Activated T-helper 1 cell treated with anti-CD3 and anti-CD28 coated beads, Interleukin-12 subunit alpha, Interleukin-12 subunit beta, Interleukin-2, Interleukin-4 antibody, amounts not matched to agents 30 ng/mL and 10 ng/mL and 1 ng/mL, durations not matched to agents 14 hours and 24 hours and 36 hours (primary cell): ENCODE measurements at regions not wholly inside any gene's neighbourhood (a gene's known extent, or its start where the extent isn't known, plus 50 kb on each side); places are given as distances from the start of the nearest gene placed in this dataset.

Source experiments
- DNase-seq: peaks from one replicate; pipeline ENCODE4 v3.0.0; 2021; ENCODE audit warnings: low spot score
- H3K27ac Mint-ChIP-seq: one replicate; pipeline ENCODE4 v1.8.0; 2021; ENCODE audit warnings: mild to moderate bottlenecking, mixed read lengths
- H3K27me3 Mint-ChIP-seq: one replicate; pipeline ENCODE4 v1.8.0; 2022; ENCODE audit warnings: mild to moderate bottlenecking, moderate library complexity, mixed read lengths; ENCODE audit not compliant: insufficient read depth
- H3K36me3 Mint-ChIP-seq: one replicate; pipeline ENCODE4 v1.8.0; 2021; ENCODE audit warnings: low read depth, mixed read lengths
- H3K4me1 Mint-ChIP-seq: one replicate; pipeline ENCODE4 v1.8.0; 2021; ENCODE audit warnings: low read depth, mixed read lengths
- H3K4me3 Mint-ChIP-seq: one replicate; pipeline ENCODE4 v1.8.0; 2021; ENCODE audit warnings: mild to moderate bottlenecking, moderate library complexity, mixed read lengths
- H3K9me3 Mint-ChIP-seq: one replicate; pipeline ENCODE4 v1.8.0; 2021; ENCODE audit warnings: mixed read lengths
- intact Hi-C: fragments of 100-400 bp; cut with micrococcal nuclease; formaldehyde crosslinking; loops from one replicate; pipeline ENCODE4 v1.15.1; 2024

DNA sequence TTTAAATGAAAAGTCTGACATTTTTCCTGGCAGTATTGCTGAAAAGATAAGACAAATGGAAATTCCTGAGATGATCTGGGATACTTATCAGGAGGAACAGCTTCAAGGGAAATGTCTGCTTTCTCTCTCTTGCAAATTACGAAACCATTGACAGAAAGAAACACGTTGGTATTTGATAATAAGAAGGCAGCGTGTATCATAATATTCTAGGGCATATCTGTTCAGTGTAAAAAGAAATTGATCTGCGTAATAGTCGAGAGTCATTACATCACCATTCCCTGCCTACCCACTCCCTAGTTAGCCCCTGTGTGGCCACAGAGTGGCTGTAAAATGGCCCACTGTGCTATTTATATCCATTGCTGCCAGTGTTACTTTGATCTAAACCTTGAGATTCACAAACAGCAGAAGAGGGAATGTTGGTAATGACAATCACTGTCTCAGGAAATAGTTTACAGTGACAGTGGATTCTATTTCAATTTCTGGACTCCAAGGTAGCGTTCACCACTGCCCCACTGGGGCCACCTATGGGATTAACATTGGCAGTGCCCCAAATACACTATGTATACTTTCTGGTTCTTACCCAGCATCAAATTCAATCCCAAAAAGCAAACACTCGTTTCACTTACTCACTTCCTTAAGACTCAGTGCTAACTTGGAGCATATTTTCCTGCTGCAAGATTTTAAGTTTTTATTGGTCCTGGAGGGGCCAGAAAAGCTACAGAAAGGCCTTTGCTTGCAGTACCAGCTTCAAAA is 133.4 kb upstream of the GAS1 start:
- no peak overlapping the region for H3K27ac Mint-ChIP-seq
- intact Hi-C loops: no loop called here
- DNase-seq: no peak
- no peaks in the 10 kb centered on the region for H3K4me1 Mint-ChIP-seq
- H3K9me3 Mint-ChIP-seq: peaks cover 7% of the 10 kb centered on the region
- no peak overlapping the region for H3K4me3 Mint-ChIP-seq
- no peaks in the 10 kb centered on the region for H3K27me3 Mint-ChIP-seq
- H3K36me3 Mint-ChIP-seq: no peaks in the 10 kb centered on the region

DNA sequence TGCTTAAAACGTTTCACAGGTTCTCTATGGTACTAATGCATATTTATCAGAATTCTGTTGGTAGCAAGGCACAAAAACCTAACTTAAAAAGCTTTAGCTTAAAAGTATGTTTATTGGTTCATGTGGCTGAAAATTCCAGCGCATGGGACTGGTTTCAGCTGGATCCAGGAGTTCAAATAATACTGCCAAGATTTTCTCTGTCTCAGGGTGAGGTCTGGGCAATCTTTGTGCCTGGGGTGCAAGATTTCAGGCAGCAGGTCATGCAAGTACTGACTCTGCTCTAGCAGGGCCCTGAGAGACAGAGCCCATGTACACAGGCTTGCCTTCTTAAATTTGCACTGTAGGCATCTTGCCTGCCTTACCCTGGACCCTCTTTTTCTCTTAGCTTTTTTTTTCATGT is 134.2 kb upstream of the GAS1 start:
- Mint-ChIP-seq H3K4me1 (no peaks in the 10 kb centered on the region), H3K27ac (no peak overlapping the region), H3K4me3 (no peak overlapping the region), H3K36me3 (no peaks in the 10 kb centered on the region), H3K27me3 (no peaks in the 10 kb centered on the region), H3K9me3 (peaks cover 7% of the 10 kb centered on the region)
- DNase-seq: no peak
- intact Hi-C loops: no loop called here

DNA sequence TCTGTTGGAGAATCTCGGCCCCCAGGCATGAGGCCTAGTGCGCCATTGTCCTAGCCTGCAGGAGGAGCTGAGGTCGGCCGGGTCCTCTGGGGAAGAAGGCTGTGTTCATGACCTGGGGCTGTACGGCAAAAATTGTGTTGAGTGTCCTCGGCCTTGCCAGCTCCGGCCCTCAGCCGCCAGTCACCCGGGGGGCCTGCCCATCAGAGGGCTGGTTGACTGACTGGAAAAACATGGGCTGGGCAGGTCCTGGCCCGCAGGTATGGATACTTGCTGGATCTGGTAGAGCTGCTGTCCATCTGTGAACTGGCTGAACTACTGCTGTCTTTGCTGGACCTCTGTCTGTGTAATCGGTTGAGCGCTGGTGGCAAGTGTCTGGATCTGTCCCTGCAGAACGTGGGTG is 136.7 kb upstream of the GAS1 start:
- intact Hi-C loops: no loop called here
- Mint-ChIP-seq H3K36me3 (no peaks in the 10 kb centered on the region), H3K27ac (no peak overlapping the region), H3K4me1 (no peaks in the 10 kb centered on the region), H3K9me3 (peaks cover 4% of the 10 kb centered on the region), H3K4me3 (no peak overlapping the region), H3K27me3 (no peaks in the 10 kb centered on the region)
- no peak for DNase-seq

- H3K27ac Mint-ChIP-seq: no peak overlapping the region
- H3K4me1 Mint-ChIP-seq: no peaks in the 10 kb centered on the region
- no peaks in the 10 kb centered on the region for H3K27me3 Mint-ChIP-seq
- DNase-seq: no peak
- peaks cover 3% of the 10 kb centered on the region for H3K9me3 Mint-ChIP-seq
- H3K4me3 Mint-ChIP-seq: no peak overlapping the region
- intact Hi-C loops: no loop called here
- no peaks in the 10 kb centered on the region for H3K36me3 Mint-ChIP-seq
Observed at GRCh38 chr9:87084407-87084806, 137.1 kb upstream of the GAS1 start.

DNA sequence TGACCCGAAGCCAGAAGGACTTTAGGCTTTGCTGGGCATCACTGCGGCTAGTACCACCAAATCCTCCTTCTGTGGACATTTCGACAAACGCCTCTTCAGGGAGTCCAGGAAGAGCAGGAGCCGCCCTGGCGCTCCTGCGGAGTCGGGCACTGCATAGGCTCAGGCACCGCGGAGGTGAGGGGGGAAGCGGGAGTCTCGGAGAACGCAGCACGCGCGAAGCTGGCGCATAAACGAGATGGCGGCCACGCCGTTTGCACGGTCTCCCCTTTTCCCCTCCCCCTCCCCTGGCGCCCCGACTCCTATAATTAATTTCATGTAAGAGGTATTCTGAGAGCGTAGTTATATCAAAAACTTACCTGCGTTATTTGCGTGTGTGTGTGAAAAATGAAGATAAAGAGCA is 137.8 kb upstream of the GAS1 start:
- Mint-ChIP-seq H3K27ac (no peak overlapping the region), H3K27me3 (no peaks in the 10 kb centered on the region), H3K4me1 (no peaks in the 10 kb centered on the region), H3K9me3 (peaks cover 3% of the 10 kb centered on the region), H3K4me3 (no peak overlapping the region), H3K36me3 (no peaks in the 10 kb centered on the region)
- intact Hi-C loops: no loop called here
- DNase-seq: no peak

GRCh38 chr9:87085521-87085920 is 138.2 kb upstream of the GAS1 start:
- Mint-ChIP-seq H3K27ac (no peak overlapping the region), H3K9me3 (peaks cover 3% of the 10 kb centered on the region), H3K4me3 (no peak overlapping the region), H3K36me3 (no peaks in the 10 kb centered on the region), H3K4me1 (no peaks in the 10 kb centered on the region), H3K27me3 (no peaks in the 10 kb centered on the region)
- no peak for DNase-seq
- intact Hi-C loops: no loop called here

GRCh38 chr9:87086221-87086818 is 139.0 kb upstream of the GAS1 start:
- H3K27ac Mint-ChIP-seq: no peak overlapping the region
- DNase-seq: no peak
- no peak overlapping the region for H3K4me3 Mint-ChIP-seq
- H3K4me1 Mint-ChIP-seq: no peaks in the 10 kb centered on the region
- intact Hi-C loops: no loop called here
- no peaks in the 10 kb centered on the region for H3K27me3 Mint-ChIP-seq
- no peaks in the 10 kb centered on the region for H3K36me3 Mint-ChIP-seq
- peaks cover 3% of the 10 kb centered on the region for H3K9me3 Mint-ChIP-seq

DNA sequence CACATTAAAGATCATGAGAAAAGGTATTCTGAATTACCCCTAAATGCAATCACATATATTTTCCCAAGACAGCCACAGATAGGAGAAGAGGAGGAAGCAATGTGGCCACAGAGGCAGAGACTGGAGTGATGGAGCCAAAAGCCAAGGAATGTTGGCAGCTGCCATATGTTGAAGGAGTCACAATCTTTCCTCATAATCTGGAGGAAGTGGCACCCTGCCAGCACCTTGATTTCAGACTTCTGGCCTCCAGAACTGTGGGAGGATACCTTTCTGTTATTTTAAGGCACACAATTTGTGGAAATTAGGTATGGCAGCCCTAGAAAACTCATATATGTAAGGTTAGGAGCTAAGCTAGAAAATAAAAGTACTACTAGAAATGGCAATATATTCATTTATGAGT is 139.9 kb upstream of the GAS1 start:
- DNase-seq: no peak
- Mint-ChIP-seq H3K9me3 (peaks cover 3% of the 10 kb centered on the region), H3K36me3 (no peaks in the 10 kb centered on the region), H3K27me3 (no peaks in the 10 kb centered on the region), H3K27ac (no peak overlapping the region), H3K4me3 (no peak overlapping the region), H3K4me1 (no peaks in the 10 kb centered on the region)
- intact Hi-C loops: no loop called here

DNA sequence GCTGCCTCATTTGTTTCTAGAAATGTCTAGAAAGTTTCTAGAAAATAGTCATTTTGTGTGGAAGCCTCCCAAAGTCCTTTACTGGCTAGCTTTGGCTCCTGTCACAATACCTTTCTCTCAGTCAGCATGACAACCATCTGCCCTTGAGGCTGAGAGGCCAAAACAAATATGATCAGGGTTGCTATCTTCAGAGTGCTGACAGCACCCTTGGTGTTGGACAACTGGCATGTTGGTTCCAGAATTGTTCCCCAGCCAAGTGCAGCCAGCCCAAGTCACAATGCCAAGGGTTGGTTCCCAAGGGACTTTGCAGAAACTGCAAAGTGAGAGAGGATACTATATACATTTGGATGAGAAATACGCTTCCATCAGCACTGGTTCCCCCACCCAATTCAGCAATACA is 140.9 kb upstream of the GAS1 start:
- Mint-ChIP-seq H3K9me3 (no peaks in the 10 kb centered on the region), H3K27ac (no peak overlapping the region), H3K36me3 (no peaks in the 10 kb centered on the region), H3K27me3 (no peaks in the 10 kb centered on the region), H3K4me1 (no peaks in the 10 kb centered on the region), H3K4me3 (no peak overlapping the region)
- intact Hi-C loops: no loop called here
- DNase-seq: no peak

DNA sequence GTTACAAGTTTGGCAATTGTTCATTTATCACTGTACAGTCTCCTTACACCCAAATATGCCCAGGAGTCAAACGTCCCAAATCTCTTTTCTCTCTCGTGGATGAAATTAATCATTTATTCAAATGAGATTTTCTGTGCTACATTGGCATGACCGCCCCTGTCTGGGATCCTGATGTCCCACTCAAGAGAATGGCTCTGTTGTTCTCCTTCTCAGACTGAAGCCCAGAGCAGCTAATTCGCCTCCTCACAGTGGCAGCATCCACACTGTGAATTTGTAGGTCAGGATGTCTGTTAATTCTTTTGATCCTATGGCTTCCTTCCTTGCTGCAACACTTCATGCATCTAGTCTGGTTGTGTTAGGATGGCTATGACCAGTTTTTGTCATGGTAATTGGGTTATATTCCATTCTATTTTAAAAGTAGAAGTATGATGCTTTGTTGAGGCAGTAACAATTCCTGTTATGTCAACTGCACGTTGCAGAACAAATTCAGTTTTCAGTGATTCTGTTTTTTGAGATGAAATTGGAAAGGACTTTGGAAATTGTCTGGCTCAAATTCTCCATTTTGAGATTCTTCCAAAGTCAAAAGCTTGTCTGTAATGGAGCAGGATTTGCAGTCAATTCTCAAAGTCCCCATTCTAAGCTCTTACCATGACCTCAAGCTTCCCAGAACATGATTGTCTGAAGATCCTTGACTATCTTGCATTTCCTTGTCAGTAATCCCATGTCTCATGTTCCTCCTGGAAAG is 141.5 kb upstream of the GAS1 start:
- intact Hi-C loops: no loop called here

GRCh38 chr9:87089506-87089905 is 142.2 kb upstream of the GAS1 start:
- Mint-ChIP-seq H3K4me1 (no peaks in the 10 kb centered on the region), H3K27me3 (peaks cover 2% of the 10 kb centered on the region), H3K4me3 (no peak overlapping the region), H3K9me3 (no peaks in the 10 kb centered on the region), H3K27ac (no peak overlapping the region), H3K36me3 (no peaks in the 10 kb centered on the region)
- intact Hi-C loops: no loop called here
- DNase-seq: no peak

More for the DNA sequence above, 141.5 kb upstream of the GAS1 start:
- Mint-ChIP-seq H3K36me3 (no peaks in the 10 kb centered on the region), H3K27me3 (no peaks in the 10 kb centered on the region), H3K4me3 (no peak overlapping the region), H3K9me3 (no peaks in the 10 kb centered on the region), H3K4me1 (no peaks in the 10 kb centered on the region), H3K27ac (no peak overlapping the region)
- DNase-seq: no peak

- Mint-ChIP-seq H3K9me3 (no peaks in the 10 kb centered on the region), H3K27me3 (peaks cover 2% of the 10 kb centered on the region)
- intact Hi-C loops: no loop called here
Observed at GRCh38 chr9:87089929-87090328, 142.6 kb upstream of the GAS1 start.

GRCh38 chr9:87093777-87094176 is 146.5 kb upstream of the GAS1 start:
- Mint-ChIP-seq H3K36me3 (no peaks in the 10 kb centered on the region), H3K4me1 (no peaks in the 10 kb centered on the region), H3K9me3 (no peaks in the 10 kb centered on the region), H3K4me3 (no peak overlapping the region), H3K27ac (no peak overlapping the region), H3K27me3 (peaks cover 2% of the 10 kb centered on the region)
- intact Hi-C loops: no loop called here
- DNase-seq: no peak

More at GRCh38 chr9:87089929-87090328, 142.6 kb upstream of the GAS1 start:
- H3K4me3 Mint-ChIP-seq: no peak overlapping the region
- no peak for DNase-seq
- H3K27ac Mint-ChIP-seq: no peak overlapping the region
- no peaks in the 10 kb centered on the region for H3K4me1 Mint-ChIP-seq
- no peaks in the 10 kb centered on the region for H3K36me3 Mint-ChIP-seq
